CD4-positive, alpha-beta T cell treated with Interleukin-17A for 1 hour (primary cell): ENCODE measurements at regions not wholly inside any gene's neighbourhood (a gene's known extent, or its start where the extent isn't known, plus 50 kb on each side); places are given as distances from the start of the nearest gene placed in this dataset.

Experiments used
- DNase-seq: peaks from one replicate; pipeline ENCODE4 v3.0.0-alpha.2; 2020

GRCh38 chr2:104788742-104789455, 65.0 kb upstream of the POU3F3 start:
- DNase-seq = no peak

GRCh38 chr2:104790100-104790811, 63.7 kb upstream of the POU3F3 start:
- DNase-seq = no peak

DNA sequence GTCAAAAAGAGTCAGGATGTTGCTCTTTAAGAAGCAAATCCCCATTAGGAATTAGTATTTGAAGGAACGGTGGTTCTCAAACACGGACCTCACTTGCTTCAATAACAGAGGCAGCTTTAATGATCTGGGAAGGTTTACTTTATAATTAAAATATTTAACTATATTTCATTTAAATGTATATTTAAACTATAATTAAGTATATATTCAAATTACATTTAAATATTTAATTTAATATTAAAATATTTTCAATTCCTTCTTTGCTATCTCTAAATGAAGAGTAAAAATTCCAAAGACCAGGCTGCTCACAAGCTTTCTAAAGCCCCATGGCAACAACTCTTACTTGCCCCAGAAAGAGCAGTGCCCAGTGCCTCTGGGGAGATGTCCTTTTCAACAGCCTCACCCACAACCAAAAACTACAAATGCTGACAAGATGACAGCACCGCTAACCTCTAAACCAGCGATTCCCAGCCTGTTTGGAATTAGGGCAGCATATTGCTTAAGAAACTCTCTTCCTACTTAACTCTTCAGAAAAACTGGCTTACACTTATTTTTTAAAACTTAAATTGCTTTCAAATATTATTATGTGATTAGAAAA, 62.9 kb upstream of the POU3F3 start:
- no peak for DNase-seq

- no peak for DNase-seq
These were observed 59.9 kb upstream of the POU3F3 start for GRCh38 chr2:104793966-104794365.

- DNase-seq = no peak
These were observed 59.5 kb upstream of the POU3F3 start for GRCh38 chr2:104794441-104794840.
